GM18907 (cell line): ENCODE measurements at regions not wholly inside any gene's neighbourhood (a gene's known extent, or its start where the extent isn't known, plus 50 kb on each side); places are given as distances from the start of the nearest gene placed in this dataset.
A peak's percentile ranks its signal among the peaks of the same experiment; 100 is the strongest.

ENCODE experiments used
- ATAC-seq: cut with Tn5 transposase; IDR thresholded peaks from one replicate; pipeline ENCODE4 v1.9.1; 2021; ENCODE audit warnings: mild to moderate bottlenecking, moderate library complexity; ENCODE audit not compliant: unreplicated experiment

DNA sequence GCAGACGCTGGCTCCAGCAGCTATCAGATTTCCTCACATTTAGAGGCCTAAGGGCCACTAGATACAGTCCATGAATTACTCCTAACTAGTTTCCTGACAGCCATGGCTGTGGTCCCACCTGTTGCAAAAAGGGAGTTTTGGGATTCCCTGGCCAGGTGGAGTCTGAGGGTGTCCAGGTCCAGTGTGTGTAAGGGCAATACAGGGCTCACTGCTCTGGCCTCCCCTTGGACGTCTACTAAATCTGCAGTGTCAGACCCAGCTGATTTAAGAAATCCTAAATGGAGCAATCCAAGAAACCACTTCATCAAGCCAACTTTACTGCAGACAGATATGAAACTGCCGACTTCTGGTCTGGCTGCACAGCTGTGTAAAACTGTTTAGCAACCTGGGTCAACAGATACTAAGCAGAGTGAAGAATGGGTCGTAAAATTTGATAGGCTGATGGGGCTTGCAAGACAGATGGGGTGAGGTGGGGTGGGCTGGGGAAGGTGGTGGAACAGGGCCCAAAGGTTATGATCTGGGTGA lies 116.4 kb downstream of the GADD45G start:
- no peak for ATAC-seq

- no peak for ATAC-seq
These were observed 117.2 kb downstream of the GADD45G start for GRCh38 chr9:89721971-89722530.

GRCh38 chr9:89722712-89723111 lies 117.9 kb downstream of the GADD45G start:
- no peak for ATAC-seq

DNA sequence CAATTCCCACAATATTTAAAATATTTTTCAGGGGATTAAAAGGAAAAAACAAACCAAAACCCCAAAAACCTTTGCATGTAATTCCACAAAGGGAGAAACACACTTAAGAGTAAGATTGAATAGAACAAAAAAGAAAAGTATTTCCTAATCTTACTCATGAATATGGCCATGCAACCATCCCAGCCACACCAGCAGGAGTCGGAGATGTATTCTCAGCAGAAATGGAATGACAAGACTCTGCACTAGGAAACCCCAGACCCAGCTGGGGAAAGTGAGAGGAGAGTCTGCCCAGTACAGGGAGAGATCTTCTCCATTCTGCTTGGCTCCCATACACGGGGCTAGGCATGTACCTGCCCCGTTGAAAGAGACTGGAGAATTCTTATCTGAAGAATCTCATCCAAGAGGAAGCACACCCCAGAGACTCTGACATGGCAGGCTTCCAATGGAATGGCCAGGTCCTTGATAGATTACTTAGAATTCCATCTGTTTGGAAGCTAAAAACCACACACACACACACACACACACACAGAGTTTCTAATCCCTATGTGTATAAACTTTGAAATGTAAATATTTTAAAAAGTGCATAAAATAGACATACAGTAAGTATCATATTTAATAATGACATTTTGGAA lies 118.8 kb downstream of the GADD45G start:
- ATAC-seq = no peak

DNA sequence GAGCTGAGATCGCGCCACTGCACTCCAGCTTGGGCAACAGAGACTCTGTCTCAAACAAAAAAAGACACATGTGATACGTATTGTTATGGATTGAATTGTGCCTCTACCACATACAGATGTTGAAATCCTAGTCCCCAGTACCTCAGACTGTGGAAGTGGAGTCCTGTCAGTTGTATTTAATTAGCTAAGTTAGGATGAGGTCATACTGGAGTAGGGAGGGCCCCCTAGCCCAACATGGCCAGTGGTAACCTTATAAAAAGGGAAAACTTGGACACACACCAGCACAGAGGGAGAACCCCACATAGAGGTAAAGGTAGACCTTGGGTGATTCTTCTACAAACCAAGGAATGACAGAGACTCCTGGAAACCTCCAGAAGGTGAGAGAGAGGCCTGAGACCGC lies 119.8 kb downstream of the GADD45G start:
- no peak for ATAC-seq

- ATAC-seq = no peak
These were observed 120.5 kb downstream of the GADD45G start for GRCh38 chr9:89725271-89725670.

- ATAC-seq = no peak
These were observed 125.2 kb downstream of the GADD45G start for GRCh38 chr9:89729954-89730530.

GRCh38 chr9:89730715-89731114 lies 125.9 kb downstream of the GADD45G start:
- ATAC-seq = no peak

DNA sequence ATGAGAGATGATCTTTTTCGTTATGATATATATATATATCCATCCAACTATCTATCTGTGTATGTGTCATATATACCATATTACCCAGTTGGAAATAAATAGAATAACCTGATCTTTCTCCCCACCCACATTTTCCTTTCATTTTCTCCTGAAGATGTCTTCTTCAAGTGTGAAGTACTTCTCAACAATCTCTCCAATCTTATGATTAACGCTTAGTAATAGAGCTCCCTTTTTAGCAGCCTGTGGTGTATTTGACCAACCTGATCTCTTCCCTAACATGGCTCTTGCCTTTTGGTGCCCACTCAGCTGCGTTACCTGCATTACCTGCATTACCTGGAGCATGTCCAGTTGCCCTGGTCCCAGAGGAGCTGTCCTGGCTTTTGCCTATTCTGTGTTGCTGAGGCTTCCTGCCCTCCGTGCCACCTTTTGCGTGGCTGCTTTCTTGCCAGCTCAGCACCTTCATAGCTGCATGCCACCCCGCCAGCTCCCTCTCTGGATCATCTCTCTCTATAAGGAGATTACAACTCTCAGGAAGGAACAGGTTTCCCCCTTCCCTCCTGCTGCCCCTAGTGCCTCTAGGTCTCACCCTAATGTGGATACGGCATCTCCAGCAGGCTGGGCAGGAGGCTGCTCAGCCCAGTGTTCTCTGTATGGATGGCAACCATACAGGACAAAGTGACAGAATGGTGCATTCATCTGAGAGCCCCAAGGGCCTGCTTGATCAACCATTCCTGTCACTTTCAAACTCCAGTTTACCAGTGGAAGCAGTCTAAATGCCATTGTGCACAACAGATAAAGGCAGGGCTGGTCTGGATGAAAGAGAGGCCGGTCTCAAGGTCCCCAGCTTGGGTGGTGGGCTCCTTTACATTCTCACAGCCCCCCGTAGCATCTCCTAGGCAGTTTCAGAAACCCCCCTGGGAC lies 126.7 kb downstream of the GADD45G start:
- ATAC-seq = no peak

GRCh38 chr9:89732295-89732938 lies 127.6 kb downstream of the GADD45G start:
- ATAC-seq = no peak

DNA sequence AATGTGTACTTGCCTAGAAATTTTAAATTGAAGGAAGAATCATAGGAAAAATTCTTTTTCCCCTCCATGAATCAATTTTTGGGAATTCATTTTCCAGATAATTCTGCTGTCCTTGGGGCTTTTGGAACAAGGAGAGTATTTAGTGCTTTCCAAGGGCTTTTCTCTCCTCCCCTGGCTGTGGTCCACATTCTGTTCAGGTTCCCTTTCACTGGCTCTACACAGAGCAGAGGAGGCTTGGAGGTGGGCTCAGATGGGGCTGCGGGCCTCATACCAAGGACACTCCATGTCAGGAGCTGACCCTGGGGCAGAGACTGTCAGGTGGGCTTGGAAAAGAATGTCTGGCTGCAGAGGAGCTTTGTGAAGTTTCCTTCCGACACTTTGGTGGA lies 128.1 kb downstream of the GADD45G start:
- ATAC-seq = no peak

GRCh38 chr9:89734600-89735041 lies 129.8 kb downstream of the GADD45G start:
- no peak for ATAC-seq

- ATAC-seq = no peak
These were observed 133.5 kb downstream of the GADD45G start for GRCh38 chr9:89738137-89738932.

- ATAC-seq = no peak
These were observed 134.7 kb downstream of the GADD45G start for GRCh38 chr9:89739511-89739910.

DNA sequence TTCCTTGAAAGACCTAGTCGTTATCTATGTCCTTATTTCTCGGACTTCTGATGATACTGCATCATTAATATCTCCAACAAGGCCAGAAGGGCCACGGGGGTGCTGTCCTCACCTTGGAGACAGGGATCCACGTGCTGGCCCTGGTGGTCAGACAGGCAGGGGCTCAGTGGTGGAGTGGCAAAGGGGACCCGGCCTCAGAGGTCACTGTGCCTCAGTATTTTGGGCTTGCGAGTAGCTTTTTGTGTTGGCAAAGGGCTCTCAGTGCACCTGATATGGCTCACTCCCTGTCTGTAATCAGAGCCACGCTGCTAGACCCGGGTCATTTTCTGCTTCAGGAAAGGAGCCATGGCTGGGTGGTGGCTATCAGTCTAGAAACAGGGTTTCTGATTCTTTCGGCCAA lies 135.1 kb downstream of the GADD45G start:
- ATAC-seq = no peak

DNA sequence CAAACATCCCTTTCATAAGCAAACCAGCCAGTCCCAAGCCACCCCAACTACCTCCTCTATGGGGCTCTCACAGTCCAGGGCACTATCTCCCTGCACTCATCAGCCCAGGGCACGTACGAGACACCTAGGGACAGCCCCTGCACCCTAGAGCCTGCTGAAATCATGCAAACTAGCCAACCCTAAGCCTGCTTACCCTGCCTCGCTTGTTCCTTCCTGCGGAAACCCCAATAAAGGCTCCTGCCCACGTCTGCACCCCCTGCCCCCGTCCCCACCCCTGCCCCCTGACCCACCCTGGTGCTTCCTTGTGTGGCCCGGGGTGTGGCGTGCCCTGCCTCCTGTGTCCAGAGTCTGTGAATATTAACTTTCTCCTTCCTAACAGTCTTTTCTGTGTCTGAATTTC lies 135.9 kb downstream of the GADD45G start:
- ATAC-seq = peak; percentile 62

- no peak for ATAC-seq
These were observed 137.8 kb downstream of the GADD45G start for GRCh38 chr9:89742660-89743059.

GRCh38 chr9:89743216-89743572 lies 138.4 kb downstream of the GADD45G start:
- peak; percentile 49 for ATAC-seq

GRCh38 chr9:89743573-89744254 lies 138.9 kb downstream of the GADD45G start:
- ATAC-seq = peak; percentile 64

DNA sequence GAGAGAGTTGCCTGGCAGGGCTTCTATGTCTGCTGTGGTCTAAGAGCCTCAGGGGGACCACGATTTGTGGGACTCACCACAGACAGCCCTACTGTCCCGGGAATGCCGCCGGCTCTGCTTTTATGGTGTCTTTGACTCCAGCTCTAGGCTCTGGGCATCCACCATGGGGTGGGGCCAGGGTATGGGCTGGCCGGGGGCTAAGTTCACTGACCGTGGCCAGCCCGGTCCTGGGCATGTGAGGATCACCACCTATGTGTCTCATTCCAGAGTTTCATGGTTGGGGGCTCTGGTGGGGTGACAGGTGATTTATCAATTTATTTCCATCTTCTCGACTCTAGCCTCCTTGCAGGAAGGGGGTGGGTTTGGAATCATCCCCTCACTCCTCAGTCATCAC lies 139.4 kb downstream of the GADD45G start:
- ATAC-seq = no peak
